ENCODE measurements at regions not wholly inside any gene's neighbourhood (a gene's known extent, or its start where the extent isn't known, plus 50 kb on each side); places are given as distances from the start of the nearest gene placed in this dataset.

- POLR2A ChIA-PET: no interaction called here
Measured at GRCh38 chr6:14464716-14465115, 347.1 kb downstream of the CD83 start.

More at GRCh38 chr6:14464716-14465115, 347.1 kb downstream of the CD83 start:
- no TSS peak for BruUV-seq (replicated peaks)
- no peaks in the 10 kb centered on the region for H3K36me3 ChIP-seq (ENCODE audit: control insufficient read depth in 2 of 2, insufficient read depth in 2 of 2, low read length in 1 of 2)
- in situ Hi-C loops (cut with MboI) (no loop called here), intact Hi-C loops (cut with micrococcal nuclease; ENCODE audit: unreplicated experiment) (no loop called here)
- no peak overlapping the region for H3K4me2 ChIP-seq (ENCODE audit: control insufficient read depth, insufficient read depth)
- no peaks in the 10 kb centered on the region for H3K79me2 ChIP-seq (ENCODE audit: control insufficient read depth, insufficient read depth, low read length)
- SMC1A ChIA-PET (ENCODE audit: uncharacterized antibody, unreplicated experiment): no interaction called here
- H3K27me3 ChIP-seq (replicated peaks in 1 of 2; ENCODE audit: control insufficient read depth in 2 of 2, insufficient read depth in 2 of 2, low read length in 1 of 2): no peaks in the 10 kb centered on the region
- RAD21 ChIA-PET (ENCODE audit: unreplicated experiment): no interaction called here
- CTCF ChIA-PET: interaction anchor here (0.9 kb wide), 1 partner anchor 590 kb away, joined by 4 read pairs; no protein-coding TSS in a partner anchor
- H3K27ac ChIP-seq (ENCODE audit: control insufficient read depth, insufficient read depth): no peak overlapping the region
- H3K9me3 ChIP-seq (replicated peaks; ENCODE audit: control insufficient read depth, insufficient read depth, low read length): no peaks in the 10 kb centered on the region
- no peak overlapping the region for H3K9ac ChIP-seq (ENCODE audit: control insufficient read depth, insufficient read depth, low read length)
- ATAC-seq (no peak), FAIRE-seq (no peak), DNase-seq (ENCODE audit: low read depth, low spot score) (no peak)
- no peaks in the 10 kb centered on the region for H4K20me1 ChIP-seq (ENCODE audit: control insufficient read depth, insufficient read depth)
- H2AFZ ChIP-seq (ENCODE audit: control insufficient read depth, low read depth, low read length): no peak overlapping the region
- no peak overlapping the region for H3K4me3 ChIP-seq
- 0% methylated on average over 2 of the region's 2 CpGs for WGBS (ENCODE audit: insufficient coverage, insufficient replicate concordance, low lambda C conversion rate, missing lambda C conversion rate)
- H3K4me1 ChIP-seq (ENCODE audit: control insufficient read depth, insufficient read depth, low read length): no peaks in the 10 kb centered on the region
- TF ChIP-seq IRF4 (IDR thresholded peaks at IDR 0.05; ENCODE audit: low read depth, low read length) (no peak), NR2C1 (IDR thresholded peaks at IDR 0.05) (no peak), EP300 (IDR thresholded peaks at IDR 0.05; ENCODE audit: borderline replicate concordance in 1 of 2, control insufficient read depth in 1 of 2, low read depth in 2 of 2, low read length in 2 of 2) (no peak), ETV6 (conservative IDR thresholded peaks at IDR 0.05 in 1 of 2, IDR thresholded peaks at IDR 0.05 in 1 of 2; ENCODE audit: borderline replicate concordance in 1 of 2, low read depth in 1 of 2) (no peak), RELB (IDR thresholded peaks at IDR 0.05; ENCODE audit: low read depth) (no peak), ZZZ3 (IDR thresholded peaks at IDR 0.05; ENCODE audit: control insufficient read depth, insufficient read length, low read depth) (no peak), SMARCA5 (IDR thresholded peaks at IDR 0.05) (no peak)
- TF ChIP-seq, protein P1, sequence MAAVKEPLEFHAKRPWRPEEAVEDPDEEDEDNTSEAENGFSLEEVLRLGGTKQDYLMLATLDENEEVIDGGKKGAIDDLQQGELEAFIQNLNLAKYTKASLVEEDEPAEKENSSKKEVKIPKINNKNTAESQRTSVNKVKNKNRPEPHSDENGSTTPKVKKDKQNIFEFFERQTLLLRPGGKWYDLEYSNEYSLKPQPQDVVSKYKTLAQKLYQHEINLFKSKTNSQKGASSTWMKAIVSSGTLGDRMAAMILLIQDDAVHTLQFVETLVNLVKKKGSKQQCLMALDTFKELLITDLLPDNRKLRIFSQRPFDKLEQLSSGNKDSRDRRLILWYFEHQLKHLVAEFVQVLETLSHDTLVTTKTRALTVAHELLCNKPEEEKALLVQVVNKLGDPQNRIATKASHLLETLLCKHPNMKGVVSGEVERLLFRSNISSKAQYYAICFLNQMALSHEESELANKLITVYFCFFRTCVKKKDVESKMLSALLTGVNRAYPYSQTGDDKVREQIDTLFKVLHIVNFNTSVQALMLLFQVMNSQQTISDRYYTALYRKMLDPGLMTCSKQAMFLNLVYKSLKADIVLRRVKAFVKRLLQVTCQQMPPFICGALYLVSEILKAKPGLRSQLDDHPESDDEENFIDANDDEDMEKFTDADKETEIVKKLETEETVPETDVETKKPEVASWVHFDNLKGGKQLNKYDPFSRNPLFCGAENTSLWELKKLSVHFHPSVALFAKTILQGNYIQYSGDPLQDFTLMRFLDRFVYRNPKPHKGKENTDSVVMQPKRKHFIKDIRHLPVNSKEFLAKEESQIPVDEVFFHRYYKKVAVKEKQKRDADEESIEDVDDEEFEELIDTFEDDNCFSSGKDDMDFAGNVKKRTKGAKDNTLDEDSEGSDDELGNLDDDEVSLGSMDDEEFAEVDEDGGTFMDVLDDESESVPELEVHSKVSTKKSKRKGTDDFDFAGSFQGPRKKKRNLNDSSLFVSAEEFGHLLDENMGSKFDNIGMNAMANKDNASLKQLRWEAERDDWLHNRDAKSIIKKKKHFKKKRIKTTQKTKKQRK (IDR thresholded peaks at IDR 0.05; ENCODE audit: low read depth, low read length): no peak
- TF ChIP-seq, protein P2, sequence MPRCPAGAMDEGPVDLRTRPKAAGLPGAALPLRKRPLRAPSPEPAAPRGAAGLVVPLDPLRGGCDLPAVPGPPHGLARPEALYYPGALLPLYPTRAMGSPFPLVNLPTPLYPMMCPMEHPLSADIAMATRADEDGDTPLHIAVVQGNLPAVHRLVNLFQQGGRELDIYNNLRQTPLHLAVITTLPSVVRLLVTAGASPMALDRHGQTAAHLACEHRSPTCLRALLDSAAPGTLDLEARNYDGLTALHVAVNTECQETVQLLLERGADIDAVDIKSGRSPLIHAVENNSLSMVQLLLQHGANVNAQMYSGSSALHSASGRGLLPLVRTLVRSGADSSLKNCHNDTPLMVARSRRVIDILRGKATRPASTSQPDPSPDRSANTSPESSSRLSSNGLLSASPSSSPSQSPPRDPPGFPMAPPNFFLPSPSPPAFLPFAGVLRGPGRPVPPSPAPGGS (IDR thresholded peaks at IDR 0.05; ENCODE audit: borderline replicate concordance, insufficient read depth, low read depth, low read length, poor library complexity, severe bottlenecking): no peak

All from GM12878 (cell line).